GM12892 (cell line): ENCODE measurements at regions not wholly inside any gene's neighbourhood (a gene's known extent, or its start where the extent isn't known, plus 50 kb on each side); places are given as distances from the start of the nearest gene placed in this dataset.

ENCODE experiments used
- POLR2A ChIP-seq: IDR thresholded peaks from 2 replicates; pipeline ENCODE4 v1.6.1; 2011; ENCODE audit warnings: low read depth, low read length, control low read depth
- POLR2AphosphoS5 ChIP-seq: IDR thresholded peaks from 2 replicates; pipeline ENCODE4 v1.6.1; 2011; ENCODE audit warnings: low read depth, low read length, control low read depth

DNA sequence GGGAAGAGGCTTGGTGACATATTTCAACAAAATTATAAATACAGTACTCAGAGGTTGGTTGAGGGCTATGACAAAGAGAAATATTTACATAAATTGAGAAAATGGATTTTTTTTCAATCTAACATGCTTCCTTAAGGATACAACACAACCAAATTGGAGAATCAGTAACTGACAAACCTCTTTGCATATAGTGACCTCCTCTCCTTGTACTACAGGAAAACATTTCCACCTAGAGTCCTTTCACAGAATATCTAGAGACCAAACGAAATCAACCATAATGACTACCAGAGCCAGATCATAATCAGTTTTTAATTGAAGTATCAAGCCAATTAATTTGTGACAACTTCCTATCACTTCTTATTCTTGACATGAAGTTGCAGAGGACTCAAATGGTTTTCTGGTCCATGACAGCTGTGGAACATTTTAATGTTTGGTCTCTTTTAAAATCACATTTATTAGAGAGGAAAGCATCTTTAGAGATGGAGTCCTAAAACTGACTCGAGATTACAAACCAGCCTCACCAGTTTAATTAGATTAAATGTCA is 1636.5 kb upstream of the C9orf72 start:
- TF ChIP-seq POLR2AphosphoS5 (no peak), POLR2A (no peak)
